LoVo (cell line): ENCODE measurements at regions not wholly inside any gene's neighbourhood (a gene's known extent, or its start where the extent isn't known, plus 50 kb on each side); places are given as distances from the start of the nearest gene placed in this dataset.

Experiments
- DNase-seq: peaks from one replicate; pipeline ENCODE4 v3.0.0-alpha.2; 2016; ENCODE audit warnings: low spot score

DNA sequence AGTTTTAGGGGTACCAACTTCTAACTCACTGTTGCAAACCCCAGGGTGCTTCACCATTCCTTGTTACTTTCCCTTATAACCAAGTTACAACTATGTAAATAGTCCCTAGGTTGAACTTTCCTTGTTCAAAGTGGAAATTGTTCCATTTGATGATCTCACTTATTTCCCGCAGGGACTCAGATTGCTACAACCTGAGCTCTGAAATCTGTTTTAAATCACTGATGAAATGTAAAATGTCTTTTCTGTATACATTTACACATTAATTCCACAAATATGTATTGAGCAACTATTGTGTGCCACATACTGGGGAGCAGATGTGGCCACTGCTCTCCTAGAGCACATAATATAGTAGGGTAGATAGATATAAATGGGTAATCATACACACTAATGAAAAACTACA, 69.1 kb upstream of the TARS1 start:
- DNase-seq, result no peak

GRCh38 chr5:33372721-33373472, 67.9 kb upstream of the TARS1 start:
- DNase-seq, result no peak

DNA sequence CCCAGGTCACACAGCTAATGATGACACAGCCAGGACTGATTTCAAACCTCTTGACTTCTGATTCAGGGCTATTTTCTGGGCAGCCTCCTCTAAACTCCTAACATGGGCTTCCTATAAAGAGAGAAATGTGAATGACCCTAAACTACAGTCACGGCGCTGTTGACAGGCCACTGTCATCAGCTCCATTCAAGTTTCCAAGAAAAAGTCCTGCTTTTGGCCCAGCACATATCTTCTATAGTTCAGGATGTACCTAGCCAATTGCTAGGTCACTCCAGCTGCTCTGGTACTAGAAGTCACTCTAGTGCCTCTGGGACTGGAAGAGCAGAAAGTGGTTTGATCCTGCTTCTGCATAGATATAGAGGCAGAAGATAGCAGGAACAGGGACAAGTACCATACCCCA, 64.9 kb upstream of the TARS1 start:
- no peak for DNase-seq

DNA sequence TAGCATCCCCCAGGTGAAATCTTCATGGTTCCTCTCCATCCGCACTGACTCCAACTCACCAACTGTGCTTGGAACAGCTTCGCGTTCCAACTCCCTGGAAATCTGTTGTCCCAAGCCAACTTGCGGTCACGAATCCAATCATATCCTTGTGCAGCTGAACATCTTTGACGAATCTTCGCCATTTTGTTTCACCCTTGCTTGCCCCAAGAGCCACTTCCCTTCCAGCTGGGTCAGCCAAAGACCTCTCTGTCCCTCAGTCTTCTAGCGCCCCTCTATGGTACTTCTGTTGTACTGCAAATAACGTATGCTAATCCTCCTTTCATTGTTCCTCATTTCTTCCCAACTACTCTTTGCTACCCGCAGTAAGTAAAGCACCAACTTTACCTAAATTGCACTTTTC, 61.0 kb upstream of the TARS1 start:
- no peak for DNase-seq

- DNase-seq, result no peak
Observed at GRCh38 chr5:33381243-33381642, 59.5 kb upstream of the TARS1 start.
